Upper lobe of left lung (tissue), 4 donors: ENCODE measurements at regions not wholly inside any gene's neighbourhood (a gene's known extent, or its start where the extent isn't known, plus 50 kb on each side); places are given as distances from the start of the nearest gene placed in this dataset.

Experiments used
- CTCF ChIP-seq, 6 experiments: fragments of 450-650 bp in 4 of 6; fragments of 200-600 bp in 2 of 6; sonication (generic) in 2 of 6; IDR thresholded peaks; one replicate each; pipeline ENCODE4 v1.5.1; 2016 to 2019; ENCODE audit warnings: antibody characterized with exemption in 6 of 6
- EP300 ChIP-seq, 4 donors: sonication (generic); formaldehyde crosslinking; IDR thresholded peaks; one replicate each; pipeline ENCODE4 v1.5.1; 2017; ENCODE audit warnings: antibody characterized with exemption in 4 of 4, control low read depth in 2 of 4

GRCh38 chr6:152918991-152919390 is 63.9 kb downstream of the FBXO5 start:
- no peak for TF ChIP-seq CTCF (IDR thresholded peaks at IDR 0.05)
- no peak for TF ChIP-seq EP300 (IDR thresholded peaks at IDR 0.05)
